ENCODE measurements at regions not wholly inside any gene's neighbourhood (a gene's known extent, or its start where the extent isn't known, plus 50 kb on each side); places are given as distances from the start of the nearest gene placed in this dataset.

GRCh38 chr22:48931452-48931851, 896.2 kb downstream of the BRD1 start:
- Histone ChIP-seq H3K9me3 (ENCODE audit: low read depth) (peaks cover 4% of the 10 kb centered on the region), H3K36me3 (no peaks in the 10 kb centered on the region), H3K4me1 (ENCODE audit: low read depth) (no peaks in the 10 kb centered on the region), H3K27ac (no peak overlapping the region), H3K27me3 (no peaks in the 10 kb centered on the region), H3K4me3 (no peak overlapping the region)
- no peak for TF ChIP-seq CTCF (IDR thresholded peaks at IDR 0.05; ENCODE audit: low read depth, low read length)
- no peak for DNase-seq (ENCODE audit: low read depth in 1 of 2, low spot score in 1 of 2)

GRCh38 chr22:48929276-48929790, 898.3 kb downstream of the BRD1 start:
- Histone ChIP-seq H3K9me3 (ENCODE audit: low read depth) (peaks cover 4% of the 10 kb centered on the region), H3K27ac (no peak overlapping the region), H3K4me3 (no peak overlapping the region)

GRCh38 chr22:48927591-48927990, 900.1 kb downstream of the BRD1 start:
- DNase-seq (ENCODE audit: low read depth in 1 of 2, low spot score in 1 of 2) = no peak
- Histone ChIP-seq H3K27ac (no peak overlapping the region), H3K9me3 (ENCODE audit: low read depth) (no peaks in the 10 kb centered on the region), H3K4me1 (ENCODE audit: low read depth) (no peaks in the 10 kb centered on the region), H3K27me3 (no peaks in the 10 kb centered on the region), H3K4me3 (no peak overlapping the region), H3K36me3 (no peaks in the 10 kb centered on the region)
- no peak for TF ChIP-seq CTCF (IDR thresholded peaks at IDR 0.05; ENCODE audit: low read depth, low read length)

More at GRCh38 chr22:48929276-48929790, 898.3 kb downstream of the BRD1 start:
- H3K27me3 ChIP-seq = no peaks in the 10 kb centered on the region
- H3K4me1 ChIP-seq (ENCODE audit: low read depth) = no peaks in the 10 kb centered on the region
- TF ChIP-seq CTCF (IDR thresholded peaks at IDR 0.05; ENCODE audit: low read depth, low read length) = no peak
- no peak for DNase-seq (ENCODE audit: low read depth in 1 of 2, low spot score in 1 of 2)
- no peaks in the 10 kb centered on the region for H3K36me3 ChIP-seq

GRCh38 chr22:48926643-48927042, 901.0 kb downstream of the BRD1 start:
- Histone ChIP-seq H3K27me3 (no peaks in the 10 kb centered on the region), H3K9me3 (ENCODE audit: low read depth) (no peaks in the 10 kb centered on the region), H3K36me3 (no peaks in the 10 kb centered on the region), H3K27ac (no peak overlapping the region), H3K4me3 (no peak overlapping the region), H3K4me1 (ENCODE audit: low read depth) (no peaks in the 10 kb centered on the region)
- TF ChIP-seq CTCF (IDR thresholded peaks at IDR 0.05; ENCODE audit: low read depth, low read length) = no peak
- DNase-seq (ENCODE audit: low read depth in 1 of 2, low spot score in 1 of 2) = no peak

- no peaks in the 10 kb centered on the region for H3K4me1 ChIP-seq (ENCODE audit: low read depth)
- H3K27me3 ChIP-seq = no peaks in the 10 kb centered on the region
- H3K9me3 ChIP-seq (ENCODE audit: low read depth) = no peaks in the 10 kb centered on the region
- H3K4me3 ChIP-seq = no peak overlapping the region
- H3K27ac ChIP-seq = no peak overlapping the region
- no peaks in the 10 kb centered on the region for H3K36me3 ChIP-seq
- TF ChIP-seq CTCF (IDR thresholded peaks at IDR 0.05; ENCODE audit: low read depth, low read length) = no peak
- DNase-seq (ENCODE audit: low read depth in 1 of 2, low spot score in 1 of 2) = no peak
These were observed 901.5 kb downstream of the BRD1 start for GRCh38 chr22:48926136-48926535.

- Histone ChIP-seq H3K9me3 (ENCODE audit: low read depth) (no peaks in the 10 kb centered on the region), H3K36me3 (no peaks in the 10 kb centered on the region), H3K4me3 (no peak overlapping the region), H3K27me3 (no peaks in the 10 kb centered on the region), H3K4me1 (ENCODE audit: low read depth) (no peaks in the 10 kb centered on the region), H3K27ac (no peak overlapping the region)
- no peak for TF ChIP-seq CTCF (IDR thresholded peaks at IDR 0.05; ENCODE audit: low read depth, low read length)
- DNase-seq (ENCODE audit: low read depth in 1 of 2, low spot score in 1 of 2) = no peak
These were observed 902.2 kb downstream of the BRD1 start for GRCh38 chr22:48925450-48925849.
